ENCODE measurements at regions not wholly inside any gene's neighbourhood (a gene's known extent, or its start where the extent isn't known, plus 50 kb on each side); places are given as distances from the start of the nearest gene placed in this dataset.

- no peaks in the 10 kb centered on the region for H3K79me2 ChIP-seq (ENCODE audit: control insufficient read depth, insufficient read depth, low read length)
- DNase-seq (ENCODE audit: low read depth, low spot score) (peak; percentile 91), FAIRE-seq (peak; percentile 86)
- H3K4me2 ChIP-seq (ENCODE audit: control insufficient read depth, extremely low read depth, insufficient read depth, low read depth, low read length): peak overlapping the region; percentile 18
- peaks cover 13% of the 10 kb centered on the region for H3K4me1 ChIP-seq (ENCODE audit: control insufficient read depth, extremely low read depth, insufficient read depth, low read length)
- H3K9me3 ChIP-seq (ENCODE audit: control insufficient read depth, low read depth, low read length): no peaks in the 10 kb centered on the region
- H3K27ac ChIP-seq (ENCODE audit: control insufficient read depth, insufficient read depth, low read length): peak overlapping the region; percentile 63
- TF ChIP-seq EZH2 (IDR thresholded peaks at IDR 0.05; ENCODE audit: low read length) (no peak), CTCF (optimal IDR thresholded peaks at IDR 0.05 in 1 of 3, IDR thresholded peaks at IDR 0.05 in 1 of 3, conservative IDR thresholded peaks at IDR 0.05 in 1 of 3; ENCODE audit: extremely low read depth in 1 of 3, insufficient read depth in 2 of 3, low read length in 3 of 3) (no peak)
- no peak overlapping the region for H3K4me3 ChIP-seq (ENCODE audit: control insufficient read depth in 2 of 3, extremely low read depth in 1 of 3, insufficient read depth in 2 of 3, low read depth in 1 of 3, low read length in 3 of 3)
- H3K9me1 ChIP-seq (ENCODE audit: control insufficient read depth, extremely low read depth, insufficient read depth, low read length): no peaks in the 10 kb centered on the region
- H2AFZ ChIP-seq (ENCODE audit: control insufficient read depth, low read length): peak overlapping the region; percentile 28
- dilution Hi-C loops (cut with MboI; ENCODE audit: extremely low pct_ligation_motif_present, low sequenced_read_pairs): no loop called here
- no peaks in the 10 kb centered on the region for H3K36me3 ChIP-seq (ENCODE audit: control insufficient read depth in 2 of 2, extremely low read depth in 1 of 2, insufficient read depth in 2 of 2, low read length in 2 of 2)
- H3K9ac ChIP-seq (ENCODE audit: control insufficient read depth, extremely low read depth, insufficient read depth, low read length): peak overlapping the region; percentile 1
- H3K27me3 ChIP-seq (ENCODE audit: control insufficient read depth, extremely low read depth, insufficient read depth, low read length): no peaks in the 10 kb centered on the region
- no peaks in the 10 kb centered on the region for H4K20me1 ChIP-seq (ENCODE audit: control insufficient read depth, extremely low read depth, insufficient read depth, low read length)
These were observed 362.4 kb upstream of the ZNF32 start for GRCh38 chr10:44010873-44011602.

GRCh38 chr10:44009891-44010632 lies 361.4 kb upstream of the ZNF32 start:
- no peaks in the 10 kb centered on the region for H3K36me3 ChIP-seq (ENCODE audit: control insufficient read depth in 2 of 2, extremely low read depth in 1 of 2, insufficient read depth in 2 of 2, low read length in 2 of 2)
- no peak overlapping the region for H2AFZ ChIP-seq (ENCODE audit: control insufficient read depth, low read length)
- H3K4me3 ChIP-seq (ENCODE audit: control insufficient read depth in 2 of 3, extremely low read depth in 1 of 3, insufficient read depth in 2 of 3, low read depth in 1 of 3, low read length in 3 of 3): no peak overlapping the region
- dilution Hi-C loops (cut with MboI; ENCODE audit: extremely low pct_ligation_motif_present, low sequenced_read_pairs): no loop called here
- H3K27ac ChIP-seq (ENCODE audit: control insufficient read depth, insufficient read depth, low read length): peak overlapping the region; percentile 63
- DNase-seq (ENCODE audit: low read depth, low spot score): no peak
- H3K4me1 ChIP-seq (ENCODE audit: control insufficient read depth, extremely low read depth, insufficient read depth, low read length): peaks cover 13% of the 10 kb centered on the region
- no peaks in the 10 kb centered on the region for H3K27me3 ChIP-seq (ENCODE audit: control insufficient read depth, extremely low read depth, insufficient read depth, low read length)
- TF ChIP-seq CTCF (optimal IDR thresholded peaks at IDR 0.05 in 1 of 3, IDR thresholded peaks at IDR 0.05 in 1 of 3, conservative IDR thresholded peaks at IDR 0.05 in 1 of 3; ENCODE audit: extremely low read depth in 1 of 3, insufficient read depth in 2 of 3, low read length in 3 of 3): no peak
- no peak for TF ChIP-seq EZH2 (IDR thresholded peaks at IDR 0.05; ENCODE audit: low read length)
- no peaks in the 10 kb centered on the region for H3K79me2 ChIP-seq (ENCODE audit: control insufficient read depth, insufficient read depth, low read length)
- H3K9me3 ChIP-seq (ENCODE audit: control insufficient read depth, low read depth, low read length): no peaks in the 10 kb centered on the region
- H4K20me1 ChIP-seq (ENCODE audit: control insufficient read depth, extremely low read depth, insufficient read depth, low read length): no peaks in the 10 kb centered on the region
- peak; percentile 20 for FAIRE-seq
- H3K9me1 ChIP-seq (ENCODE audit: control insufficient read depth, extremely low read depth, insufficient read depth, low read length): no peaks in the 10 kb centered on the region
- no peak overlapping the region for H3K9ac ChIP-seq (ENCODE audit: control insufficient read depth, extremely low read depth, insufficient read depth, low read length)
- H3K4me2 ChIP-seq (ENCODE audit: control insufficient read depth, extremely low read depth, insufficient read depth, low read depth, low read length): no peak overlapping the region
